H1 (cell line): ENCODE measurements at regions not wholly inside any gene's neighbourhood (a gene's known extent, or its start where the extent isn't known, plus 50 kb on each side); places are given as distances from the start of the nearest gene placed in this dataset.

Experiments used
- ATF2 ChIP-seq: IDR thresholded peaks from 2 replicates; pipeline ENCODE4 v1.6.1; 2012; ENCODE audit warnings: low read length, inconsistent platforms
- CBX5 ChIP-seq: fragments of 300-800, 300-1000 bp; sonication (generic); IDR thresholded peaks from 2 replicates; pipeline ENCODE4 v1.7.1; 2016; ENCODE audit warnings: antibody characterized with exemption, low read length, low read depth
- E2F6 ChIP-seq: IDR thresholded peaks from 2 replicates; pipeline ENCODE4 v1.6.1; 2012; ENCODE audit warnings: inconsistent platforms
- EP300 ChIP-seq, 2 experiments: IDR thresholded peaks; 1 replicate in 1 of 2; 2 replicates in 1 of 2; pipeline ENCODE4 v1.6.1; 2011 to 2012; ENCODE audit warnings: low read depth in 2 of 2, low read length in 2 of 2, mild to moderate bottlenecking in 2 of 2, borderline replicate concordance in 1 of 2, inconsistent platforms in 1 of 2, moderate library complexity in 1 of 2
- POLR2AphosphoS5 ChIP-seq: IDR thresholded peaks from 2 replicates; pipeline ENCODE4 v1.6.1; 2011; ENCODE audit warnings: low read depth, low read length
- RNF2 ChIP-seq: fragments of 200-900, 300-1000 bp; sonication (generic); IDR thresholded peaks from 2 replicates; pipeline ENCODE4 v1.7.1; 2016; ENCODE audit warnings: borderline replicate concordance, low read depth, mild to moderate bottlenecking, antibody characterized with exemption, low read length; ENCODE audit not compliant: poor library complexity, severe bottlenecking; ENCODE audit errors: missing control alignments
- SP2 ChIP-seq: IDR thresholded peaks from 2 replicates; pipeline ENCODE4 v1.6.1; 2012; ENCODE audit warnings: mild to moderate bottlenecking, low read length, inconsistent platforms
- TBP ChIP-seq: IDR thresholded peaks from 2 replicates; pipeline ENCODE4 v1.6.1; 2011; ENCODE audit warnings: low read depth, low read length, improper control_type of control experiment
- TCF12 ChIP-seq: IDR thresholded peaks from 2 replicates; pipeline ENCODE4 v1.6.1; 2011; ENCODE audit warnings: low read depth, mild to moderate bottlenecking, low read length

- TF ChIP-seq RNF2: no peak
- TF ChIP-seq TBP: no peak
- no peak for TF ChIP-seq POLR2AphosphoS5
- no peak for TF ChIP-seq CBX5
- no peak for TF ChIP-seq E2F6
- no peak for TF ChIP-seq TCF12
- no peak for TF ChIP-seq SP2
- no peak for TF ChIP-seq ATF2
- no peak for TF ChIP-seq EP300 (IDR thresholded peaks at IDR 0.05; ENCODE audit: borderline replicate concordance in 1 of 2, low read depth in 2 of 2, low read length in 2 of 2)
- TF ChIP-seq, all 59 proteins: peak for 0
Observed at GRCh38 chr18:77980275-77980674, 730.6 kb downstream of the GALR1 start (continued).
